ENCODE measurements at regions not wholly inside any gene's neighbourhood (a gene's known extent, or its start where the extent isn't known, plus 50 kb on each side); places are given as distances from the start of the nearest gene placed in this dataset.

GRCh38 chr21:35384375-35384774 lies 335.3 kb upstream of the RUNX1 start:
- TF ChIP-seq POLR2AphosphoS5 (IDR thresholded peaks at IDR 0.05; ENCODE audit: low read depth) (no peak), GABPA (IDR thresholded peaks at IDR 0.05; ENCODE audit: low read depth) (no peak)

Data from HL-60 (cell line).